ENCODE measurements at regions not wholly inside any gene's neighbourhood (a gene's known extent, or its start where the extent isn't known, plus 50 kb on each side); places are given as distances from the start of the nearest gene placed in this dataset.

GRCh38 chr4:26080870-26081628 lies 167.0 kb downstream of the SMIM20 start:
- Histone ChIP-seq H3K27ac (ENCODE audit: control insufficient read depth, insufficient read depth) (no peak overlapping the region), H3K27me3 (replicated peaks in 1 of 2; ENCODE audit: control insufficient read depth in 2 of 2, insufficient read depth in 2 of 2, low read length in 1 of 2) (no peaks in the 10 kb centered on the region), H3K79me2 (ENCODE audit: control insufficient read depth, insufficient read depth, low read length) (no peaks in the 10 kb centered on the region), H3K9me3 (replicated peaks; ENCODE audit: control insufficient read depth, insufficient read depth, low read length) (peaks cover 7% of the 10 kb centered on the region; the same call in 2 of the 3 replicates), H3K36me3 (ENCODE audit: control insufficient read depth in 2 of 2, insufficient read depth in 2 of 2, low read length in 1 of 2) (no peaks in the 10 kb centered on the region), H3K4me3 (no peak overlapping the region), H4K20me1 (ENCODE audit: control insufficient read depth, insufficient read depth) (no peaks in the 10 kb centered on the region), H3K9ac (ENCODE audit: control insufficient read depth, insufficient read depth, low read length) (no peak overlapping the region), H2AFZ (ENCODE audit: control insufficient read depth, low read depth, low read length) (no peak overlapping the region), H3K4me2 (ENCODE audit: control insufficient read depth, insufficient read depth) (no peak overlapping the region), H3K4me1 (ENCODE audit: control insufficient read depth, insufficient read depth, low read length) (peaks cover 53% of the 10 kb centered on the region)
- CTCF ChIA-PET = interaction anchor here (0.6 kb wide), 1 partner anchor 769 kb away, joined by 3 read pairs; the partner anchor contains the start of gene ZCCHC4
- POLR2A ChIA-PET = no interaction called here
- WGBS (ENCODE audit: insufficient coverage, insufficient replicate concordance, low lambda C conversion rate, missing lambda C conversion rate) = 20% methylated on average over 14 of the region's 14 CpGs
- ATAC-seq = peak; percentile 71
- intact Hi-C loops (cut with micrococcal nuclease; ENCODE audit: unreplicated experiment) = loop anchor here (5.0 kb wide), 4 partner anchors 51 to 331 kb away; no protein-coding TSS in a partner anchor
- no peak for DNase-seq (ENCODE audit: low read depth, low spot score)
- RAD21 ChIA-PET (ENCODE audit: unreplicated experiment) = interaction anchor here (1.3 kb wide), 1 partner anchor 238 kb away, joined by 4 read pairs; no protein-coding TSS in a partner anchor
- no TSS peak for BruUV-seq (replicated peaks)
- in situ Hi-C loops (cut with MboI) = loop anchor here (5.0 kb wide), 1 partner anchor 96 kb away; no protein-coding TSS in a partner anchor
- TF ChIP-seq RELB (IDR thresholded peaks at IDR 0.05; ENCODE audit: low read depth) = 0 out of 2 replicates have a peak, but pooled peaks have one; percentile 28
- TF ChIP-seq FOXM1 (IDR thresholded peaks at IDR 0.05; ENCODE audit: low read depth, low read length) = no peak
- SMC1A ChIA-PET (ENCODE audit: uncharacterized antibody, unreplicated experiment) = interaction anchor here (0.7 to 4.2 kb wide), 2 partner anchors 94 to 245 kb away, joined by 3 to 97 read pairs; no protein-coding TSS in a partner anchor
- FAIRE-seq = no peak
